NCI-H748 (cell line): ENCODE measurements at regions not wholly inside any gene's neighbourhood (a gene's known extent, or its start where the extent isn't known, plus 50 kb on each side); places are given as distances from the start of the nearest gene placed in this dataset.

ENCODE experiments used
- DNase-seq: peaks from one replicate; lab custom pipeline; 2025; ENCODE audit not compliant: unreplicated experiment; lab: John Stamatoyannopoulos, UW

DNA sequence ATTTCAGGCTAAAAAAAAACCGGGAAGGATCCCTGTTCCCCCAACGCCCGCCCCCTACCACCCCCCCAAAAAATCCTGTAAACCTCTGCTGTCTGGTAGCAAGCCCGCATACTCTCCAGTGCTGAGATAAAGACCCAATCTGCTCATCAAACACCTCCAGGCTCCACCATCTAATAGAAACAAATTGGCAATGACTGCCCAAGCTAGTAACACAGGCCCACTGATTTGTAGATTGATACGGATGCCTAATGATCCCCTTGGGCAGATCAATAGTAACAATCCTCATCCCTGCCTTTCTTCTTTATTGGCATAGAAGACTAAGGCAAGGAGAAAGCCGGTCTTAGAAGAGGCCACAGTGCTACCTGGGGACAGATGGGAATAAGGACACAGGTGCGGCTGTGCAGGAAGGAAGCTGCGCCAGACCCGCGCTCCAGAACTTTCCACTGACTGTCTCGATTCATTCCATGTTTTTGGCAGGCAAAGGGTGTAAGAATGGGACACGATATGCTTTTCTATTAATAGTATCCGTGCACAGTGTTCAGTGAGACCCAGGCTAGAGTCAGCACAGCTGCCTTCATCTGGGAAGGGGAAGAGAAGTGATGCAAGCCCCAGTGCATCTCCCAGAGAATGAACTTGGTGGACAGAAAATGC is 407.6 kb upstream of the PSMD7 start:
- no peak for DNase-seq

DNA sequence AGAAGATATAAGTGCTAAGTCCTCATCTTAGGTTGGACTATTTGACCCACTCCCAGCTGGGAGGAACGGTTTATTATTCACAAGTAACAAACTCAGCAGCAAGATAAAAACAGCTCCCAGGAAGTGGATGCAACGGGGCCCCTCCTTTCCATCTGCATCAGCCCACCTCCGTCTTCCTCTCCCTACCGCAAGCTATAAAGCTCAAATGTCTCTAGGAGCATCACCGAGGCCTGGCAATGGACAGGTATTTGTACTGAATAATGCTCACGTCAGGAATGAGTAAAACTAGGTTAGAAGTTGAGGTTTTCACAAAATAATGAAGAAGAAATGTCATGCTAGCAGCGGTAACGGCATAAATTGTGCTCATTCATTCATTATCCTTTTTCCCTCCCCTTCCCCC is 408.7 kb upstream of the PSMD7 start:
- no peak for DNase-seq

DNA sequence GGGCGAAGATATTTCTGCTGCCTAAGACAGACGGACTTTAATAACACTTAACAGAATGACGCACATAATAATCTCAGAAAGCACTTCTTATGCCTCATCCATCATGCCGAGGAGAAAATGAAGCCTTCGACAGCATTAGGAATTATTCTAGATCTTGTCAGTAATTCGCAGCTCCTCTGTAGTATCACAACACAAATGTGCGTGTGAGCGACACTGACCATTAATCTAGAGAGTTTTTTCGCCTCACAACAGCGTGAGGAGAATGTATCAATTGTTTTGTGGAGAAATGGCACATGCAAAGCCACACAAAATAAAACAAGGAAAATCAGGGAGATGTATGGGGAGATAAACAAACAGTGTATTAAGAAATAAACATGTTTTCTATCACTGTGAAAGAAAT is 410.2 kb upstream of the PSMD7 start:
- no peak for DNase-seq

DNA sequence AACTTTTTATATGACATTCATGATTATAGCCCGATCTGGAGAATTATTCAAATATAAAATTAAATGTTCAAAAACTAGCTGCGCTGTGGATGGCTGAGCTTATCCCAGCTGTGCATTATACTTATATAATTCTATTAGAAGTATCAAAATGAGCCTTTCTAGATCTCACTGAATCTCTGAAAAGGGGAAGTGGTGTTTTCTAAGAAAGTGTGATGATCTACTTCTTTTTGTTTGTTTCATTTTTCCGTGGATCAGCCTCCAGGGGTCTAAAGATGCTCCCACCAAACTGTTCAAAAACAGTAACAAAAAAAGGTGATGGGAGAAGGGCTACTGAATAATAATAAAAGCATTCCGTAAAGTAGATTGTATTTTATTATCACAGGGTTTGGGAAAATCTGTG is 411.3 kb upstream of the PSMD7 start:
- no peak for DNase-seq

DNA sequence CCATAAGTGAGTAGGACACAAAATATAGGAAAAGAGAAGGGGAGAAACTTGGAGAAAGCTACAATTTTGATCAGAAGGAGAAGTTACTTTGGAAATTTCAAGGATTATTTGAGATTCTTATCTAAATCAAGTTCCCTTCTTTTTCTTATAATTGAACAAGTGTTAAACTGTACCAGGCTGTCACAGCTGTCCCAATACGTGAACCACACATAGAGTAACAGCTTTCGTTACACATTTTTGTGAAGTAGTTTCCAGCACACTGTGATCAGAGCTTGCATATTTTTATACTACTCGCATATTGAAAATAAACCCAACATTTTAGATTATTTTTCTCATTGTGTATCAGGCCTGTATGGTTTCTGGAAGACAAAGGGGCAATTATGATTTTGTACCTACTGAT is 412.8 kb upstream of the PSMD7 start:
- no peak for DNase-seq

DNA sequence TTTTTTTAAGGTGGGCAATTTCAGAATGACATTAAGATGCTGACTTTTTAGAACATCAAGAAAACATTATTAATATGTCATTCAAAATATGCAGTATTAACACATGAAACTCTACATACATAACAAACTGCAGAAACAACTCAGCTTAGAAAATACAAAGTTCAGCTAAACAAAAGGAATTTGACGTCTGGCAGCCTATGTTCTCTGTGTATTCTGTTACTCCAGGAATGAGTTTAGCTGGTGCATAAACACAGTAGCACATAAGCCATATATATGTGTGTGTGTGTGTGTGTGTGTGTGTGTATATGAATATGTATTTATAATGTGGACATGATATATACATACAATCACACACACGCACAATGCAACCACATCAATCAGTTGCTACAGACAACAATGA is 413.5 kb upstream of the PSMD7 start:
- no peak for DNase-seq

DNA sequence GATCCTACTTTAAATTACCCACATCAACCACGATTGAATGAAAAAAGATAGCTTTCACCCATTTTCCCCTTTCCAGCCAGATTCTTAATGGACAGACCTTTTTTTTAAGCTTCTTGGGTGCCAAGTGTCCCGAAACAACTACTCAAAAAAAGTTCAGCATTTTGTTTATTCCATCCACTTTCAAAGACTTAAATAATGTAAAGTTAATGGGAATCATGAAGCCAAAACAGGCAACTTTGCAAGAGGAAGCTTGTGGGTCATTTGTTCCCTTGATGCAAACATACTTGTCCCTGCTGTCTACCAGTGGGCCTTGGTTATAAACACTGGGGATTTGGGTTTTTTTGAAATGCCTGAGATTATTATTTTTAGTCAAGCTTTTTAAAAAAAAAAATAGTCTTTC is 414.0 kb upstream of the PSMD7 start:
- DNase-seq, result no peak

DNA sequence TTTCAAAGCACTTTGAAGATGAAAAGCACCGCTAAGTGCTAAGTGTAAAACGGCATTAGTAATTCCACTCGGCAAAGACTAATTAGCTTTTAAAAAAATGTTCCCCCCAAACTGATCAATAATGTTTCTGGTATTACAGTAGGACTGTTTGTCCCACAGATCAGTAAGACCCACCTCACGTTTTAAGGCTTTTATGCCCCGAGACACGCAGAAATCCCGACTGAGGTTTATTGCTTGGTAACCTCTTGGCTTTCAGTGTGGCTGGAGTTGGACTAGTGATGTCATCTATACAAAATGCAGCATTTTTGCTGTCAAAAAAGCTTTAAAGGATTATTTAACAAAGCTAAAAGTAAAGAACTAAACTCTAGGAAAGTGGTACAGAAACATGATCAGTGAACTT is 414.6 kb upstream of the PSMD7 start:
- no peak for DNase-seq

DNA sequence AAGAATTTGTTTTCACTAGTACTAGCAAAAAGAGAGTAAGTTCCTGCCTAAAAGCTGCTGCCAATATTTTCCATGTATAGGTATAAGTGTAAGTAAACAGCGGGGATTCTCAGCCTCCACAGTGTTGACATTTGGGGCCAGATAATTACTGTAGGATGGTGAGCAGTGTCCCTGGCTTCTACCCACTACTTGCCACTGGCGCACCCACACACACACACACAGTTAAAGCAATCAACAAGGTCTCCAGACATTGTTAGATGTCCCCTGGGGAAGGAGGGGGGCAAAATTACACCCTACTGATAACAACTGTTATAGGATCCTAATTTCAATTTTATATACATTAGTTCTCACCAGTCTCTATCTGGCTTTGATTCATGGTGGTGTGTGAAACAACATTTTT is 417.0 kb upstream of the PSMD7 start:
- peak; percentile 50 for DNase-seq

DNA sequence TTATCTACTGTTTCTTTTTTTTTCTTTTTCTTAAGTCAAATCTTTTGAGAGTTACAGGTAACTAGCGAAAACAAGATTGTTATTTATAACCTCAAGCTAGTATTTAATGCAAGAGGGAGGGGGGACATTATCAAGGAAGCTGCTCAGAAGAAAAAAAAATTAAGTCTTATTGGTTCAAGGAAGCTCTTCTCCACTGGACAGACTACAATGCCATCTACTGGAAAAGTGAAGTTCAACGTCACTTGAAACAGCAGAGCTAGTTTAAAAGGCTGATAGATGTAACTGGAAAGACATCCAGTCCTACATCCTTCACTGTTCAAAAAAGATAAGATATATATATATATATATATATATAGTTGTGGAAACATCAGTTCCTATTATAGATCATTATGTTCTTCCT is 418.0 kb upstream of the PSMD7 start:
- DNase-seq, result peak; percentile 64

DNA sequence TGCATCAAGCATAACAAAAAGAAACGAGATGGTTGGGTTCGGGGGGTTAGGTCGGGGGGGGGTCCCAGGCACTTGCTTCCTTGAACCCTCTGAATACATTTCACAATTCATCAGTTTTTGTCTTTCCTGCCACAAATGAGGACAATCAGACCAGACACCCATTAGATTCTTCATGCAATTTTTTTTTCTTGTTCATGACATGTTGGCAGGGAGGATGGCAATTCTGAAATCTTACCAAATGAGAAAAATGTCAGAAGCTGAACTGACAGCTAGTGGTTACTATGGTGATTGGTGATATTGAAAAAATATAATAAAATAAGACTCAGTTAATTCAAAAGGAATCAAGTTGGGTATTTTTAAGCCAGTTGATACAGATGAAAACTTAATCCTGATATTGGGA is 419.5 kb upstream of the PSMD7 start:
- DNase-seq, result no peak

DNA sequence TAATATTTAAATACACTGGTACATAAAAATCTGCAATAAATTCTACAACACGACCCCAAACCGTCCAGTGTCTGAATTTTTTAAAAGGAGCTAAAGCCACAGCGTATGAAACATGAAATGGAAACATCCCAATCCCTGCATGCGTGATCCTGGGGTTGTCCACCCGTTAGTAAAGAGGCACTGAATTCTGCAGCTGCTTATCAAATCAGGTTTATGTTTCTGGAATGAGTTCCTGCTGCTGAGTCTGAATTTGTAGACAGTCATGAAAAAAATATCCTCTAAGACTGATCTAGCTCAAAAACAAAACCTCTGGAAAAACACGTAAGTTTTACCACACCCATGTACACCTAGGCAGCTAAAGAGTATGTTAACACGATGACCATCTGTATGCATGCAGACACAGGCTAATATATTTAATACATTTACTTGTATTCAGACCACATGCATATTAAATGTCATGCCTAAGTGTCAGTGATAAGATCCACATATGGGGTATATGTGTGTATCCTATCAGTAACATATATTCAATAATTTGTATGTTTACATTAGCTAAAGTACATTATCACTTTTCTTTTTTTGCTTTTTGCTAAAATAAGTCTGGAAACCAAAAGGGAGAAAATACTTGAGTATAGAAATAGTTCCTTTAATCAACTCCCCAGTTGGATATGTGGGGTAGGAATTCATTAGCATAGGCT is 420.5 kb upstream of the PSMD7 start:
- no peak for DNase-seq

DNA sequence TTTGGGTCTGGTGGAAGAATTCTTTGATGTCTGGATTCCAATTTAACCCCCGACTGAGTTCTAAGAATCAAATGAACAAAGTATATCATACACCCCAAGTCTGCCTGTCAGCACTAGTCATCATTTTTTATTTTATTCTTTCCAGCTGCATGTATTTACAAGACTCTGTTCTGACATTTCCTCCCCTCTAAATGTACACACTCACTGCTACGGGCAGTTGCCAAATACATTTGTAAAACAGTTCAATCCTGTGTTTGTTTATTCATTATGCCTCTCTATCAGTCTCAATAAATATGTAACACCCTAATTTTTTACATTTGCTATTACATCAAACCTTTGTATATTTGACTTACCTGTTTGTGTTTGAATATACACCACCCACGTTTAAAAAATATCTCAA is 422.3 kb upstream of the PSMD7 start:
- DNase-seq, result no peak

DNA sequence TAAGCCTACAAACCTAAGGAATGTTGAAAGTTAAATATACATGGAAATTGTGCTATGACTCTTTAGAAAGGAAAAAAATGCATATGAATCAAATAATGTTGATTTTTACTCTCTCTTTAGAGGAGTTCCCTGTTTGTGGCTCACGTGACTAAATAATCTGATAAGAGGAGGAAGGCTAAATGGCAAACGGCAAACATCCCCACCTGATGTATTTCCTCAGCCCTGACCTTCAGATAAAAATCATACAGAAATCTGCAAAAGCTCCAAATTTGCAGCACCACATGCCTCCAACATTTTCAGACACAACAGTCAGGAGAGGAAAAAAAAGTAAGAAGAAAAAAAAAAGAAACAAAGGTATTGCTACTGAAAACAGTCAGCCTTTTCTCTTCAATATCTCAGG is 423.0 kb upstream of the PSMD7 start:
- no peak for DNase-seq

DNA sequence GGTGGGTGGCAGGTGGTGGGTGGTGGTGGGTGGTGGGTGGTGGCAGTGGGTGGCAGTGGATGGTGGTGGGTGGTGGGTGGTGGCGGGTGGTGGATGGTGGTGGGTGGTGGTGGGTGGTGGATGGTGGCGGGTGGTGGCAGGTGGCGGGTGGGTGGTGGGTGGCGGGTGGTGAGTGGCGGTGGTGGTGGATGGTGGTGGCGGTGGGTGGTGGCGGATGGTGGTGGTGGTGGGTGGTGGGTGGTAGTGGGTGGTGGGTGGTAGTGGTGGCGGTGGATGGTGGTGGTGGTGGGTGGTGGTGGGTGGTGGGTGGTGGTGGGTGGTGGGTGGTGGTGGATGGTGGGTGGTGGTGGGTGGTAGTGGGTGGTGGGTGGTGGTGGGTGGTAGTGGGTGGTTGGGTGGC is 423.8 kb upstream of the PSMD7 start:
- DNase-seq, result no peak

DNA sequence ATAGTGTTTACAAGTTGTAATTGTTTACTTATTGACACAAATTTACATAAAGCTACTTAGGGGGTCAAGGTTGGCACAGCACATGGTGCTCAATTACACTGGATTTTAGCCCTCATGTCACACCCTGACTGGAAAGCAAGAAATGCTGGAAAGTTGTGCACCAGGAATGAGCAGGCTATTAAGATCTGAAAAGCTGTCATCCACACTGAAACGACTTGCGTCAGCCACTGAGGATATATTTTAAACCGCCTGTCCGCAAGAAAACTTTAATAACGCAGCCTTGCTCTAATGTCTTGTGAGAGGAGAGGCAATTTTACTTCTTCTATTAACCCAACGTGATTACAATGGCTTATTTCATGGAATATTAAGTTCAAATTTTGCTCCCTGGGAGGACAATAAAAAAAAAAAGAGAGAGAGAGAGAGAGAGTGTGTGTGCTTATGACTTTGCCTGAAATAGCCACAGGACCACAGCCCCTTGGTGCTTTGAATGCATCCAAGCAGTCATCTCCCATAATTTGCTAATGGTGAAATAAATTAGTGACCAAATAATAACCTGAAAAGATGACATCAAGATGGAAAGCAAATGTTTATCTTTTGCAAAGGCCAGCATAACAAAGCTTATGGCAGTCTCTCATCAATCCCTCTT is 425.4 kb upstream of the PSMD7 start:
- no peak for DNase-seq

DNA sequence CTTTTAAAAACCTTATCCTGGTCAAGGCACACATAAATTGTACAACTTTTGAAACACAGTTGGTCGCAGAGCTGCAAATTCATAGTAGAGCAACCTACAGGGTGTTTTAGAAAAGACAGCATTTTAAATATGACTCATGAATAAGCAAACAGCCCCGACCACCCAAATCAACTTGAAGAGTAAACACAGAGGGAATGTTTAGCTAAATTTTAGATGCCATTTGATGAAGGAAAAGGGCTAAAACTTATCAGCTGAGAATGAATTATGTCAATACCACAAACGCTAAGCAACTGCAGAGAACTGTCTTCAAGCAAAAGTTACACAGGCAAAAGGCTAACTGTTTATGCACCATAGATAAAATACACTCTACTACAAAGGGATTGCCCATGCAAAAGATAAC is 427.5 kb upstream of the PSMD7 start:
- no peak for DNase-seq

DNA sequence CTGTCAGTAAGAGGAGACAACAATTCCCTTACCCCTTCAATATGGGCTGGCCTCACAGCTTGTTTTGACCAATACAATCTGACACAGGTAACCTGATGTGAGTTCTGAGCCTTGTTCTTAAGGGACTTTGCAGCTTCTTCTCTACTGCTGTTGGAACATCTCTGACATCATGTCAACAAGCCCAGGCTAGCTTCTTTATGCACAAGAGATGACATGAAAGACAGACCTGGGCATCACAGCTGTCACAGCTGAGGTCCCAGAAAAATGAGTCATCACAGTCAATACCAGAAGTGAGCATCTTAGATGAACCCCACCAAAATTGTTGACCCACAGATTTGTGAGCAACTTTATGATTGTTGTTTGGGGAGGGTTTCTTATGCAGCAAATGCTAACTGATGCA is 431.7 kb upstream of the PSMD7 start:
- DNase-seq, result no peak

DNA sequence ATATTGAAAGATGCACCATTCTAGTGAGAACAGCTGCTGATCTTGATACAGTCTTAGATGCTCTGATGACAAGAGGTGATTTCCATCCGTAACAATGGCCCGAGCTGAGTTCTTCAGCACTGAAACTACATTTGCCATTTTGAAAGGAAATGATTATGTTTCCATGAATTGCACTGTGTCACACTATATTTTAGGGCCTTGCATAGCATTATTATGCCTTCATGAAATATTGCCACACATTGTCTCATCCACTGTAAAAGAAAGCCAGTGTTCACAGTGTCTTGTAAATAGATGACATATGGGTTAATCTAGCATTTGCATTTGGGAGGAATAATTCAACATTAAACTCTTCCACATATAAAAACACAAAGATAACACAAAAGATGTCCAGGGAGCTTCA is 438.3 kb upstream of the PSMD7 start:
- no peak for DNase-seq

DNA sequence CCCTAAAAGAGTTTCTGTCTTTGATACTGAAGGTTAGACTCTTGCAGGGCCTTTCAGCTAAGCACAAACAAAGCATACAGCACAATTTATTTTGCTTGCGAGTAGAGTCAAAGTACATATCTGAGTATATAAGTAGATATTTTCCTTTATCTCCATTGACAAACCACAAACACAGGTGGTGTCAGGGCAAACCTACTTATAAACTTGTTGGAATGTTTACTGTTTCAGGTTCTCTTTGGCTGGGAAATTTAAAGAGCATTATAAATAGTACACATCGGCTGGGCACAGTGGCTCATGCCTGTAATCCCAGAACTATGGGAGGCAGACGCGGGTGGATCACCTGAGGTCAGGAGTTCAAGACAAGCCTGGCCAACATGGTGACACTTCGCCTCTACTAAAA is 442.6 kb upstream of the PSMD7 start:
- no peak for DNase-seq

DNA sequence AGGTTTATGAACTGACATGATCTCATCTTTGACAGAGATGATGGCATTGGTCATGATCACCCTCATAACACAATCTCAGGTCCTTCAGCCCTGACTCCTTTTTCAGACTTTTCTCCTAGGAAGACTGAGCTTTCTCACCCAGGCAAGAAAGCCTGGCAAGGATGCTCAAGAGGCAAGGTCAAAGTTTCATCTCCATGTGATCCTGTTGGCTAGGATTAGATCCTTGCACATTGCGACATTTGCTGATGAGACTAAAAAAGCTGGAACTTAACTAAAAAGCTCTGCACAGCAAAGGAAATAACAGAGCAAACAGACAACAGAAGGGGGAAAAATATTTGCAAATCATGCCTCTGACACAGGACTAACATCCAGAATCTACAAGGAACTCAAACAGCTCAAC is 444.1 kb upstream of the PSMD7 start:
- no peak for DNase-seq

DNA sequence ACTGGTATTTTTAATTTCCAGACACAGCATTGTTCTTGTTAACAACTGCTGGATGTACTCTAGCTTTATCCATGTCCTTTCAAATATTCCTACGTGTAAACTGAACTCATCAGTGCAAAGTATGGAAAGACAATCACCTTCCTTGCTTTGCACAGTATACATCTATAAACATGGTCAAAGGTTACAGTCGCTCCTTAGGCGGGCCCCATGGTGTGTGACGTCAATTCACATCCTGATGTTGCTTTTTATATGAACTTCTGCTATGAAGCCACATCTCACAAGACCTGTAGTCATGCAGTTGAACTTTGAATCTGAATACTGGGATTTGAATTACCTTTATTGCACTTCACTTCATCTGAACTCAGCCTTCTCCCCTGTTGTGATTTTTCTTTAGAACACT is 447.6 kb upstream of the PSMD7 start:
- DNase-seq, result no peak

DNA sequence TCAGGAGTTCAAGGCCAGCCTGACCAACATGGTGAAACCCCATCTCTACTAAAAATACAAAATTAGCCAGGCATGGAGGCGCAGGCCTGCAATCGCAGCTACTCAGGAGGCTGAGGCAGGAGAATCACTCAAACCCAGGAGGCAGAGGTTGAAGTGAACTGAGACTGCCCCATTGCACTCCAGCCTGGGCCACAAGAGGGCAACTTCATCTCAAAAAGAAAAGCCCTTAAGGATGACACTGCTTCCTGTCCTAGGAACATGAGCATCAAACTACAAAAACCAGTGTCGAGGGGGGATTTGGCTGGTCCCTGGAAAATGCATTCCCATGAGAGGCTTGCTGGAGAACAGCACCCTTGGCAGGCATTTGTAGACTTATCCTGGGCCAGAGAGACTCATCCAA is 449.5 kb upstream of the PSMD7 start:
- DNase-seq, result no peak
